Retinal pigment epithelial cell (primary cell): ENCODE measurements at regions not wholly inside any gene's neighbourhood (a gene's known extent, or its start where the extent isn't known, plus 50 kb on each side); places are given as distances from the start of the nearest gene placed in this dataset.
"Not testable (repeated sequence)": the region's sequence is repeated elsewhere in the genome, so short reads cannot be mapped to it uniquely, and the experiment has no call there.

ENCODE experiments used
- DNase-seq: peaks from one replicate; pipeline ENCODE4 v3.0.0-alpha.2; 2010; ENCODE audit warnings: low read depth
- H3K4me3 ChIP-seq: 2 replicates; pipeline ENCODE4 v1.5.1; 2011; ENCODE audit warnings: mild to moderate bottlenecking, low read length, control low read depth, moderate library complexity
- TF ChIP-seq, protein P1 (sequence below): conservative IDR thresholded peaks from 2 replicates; pipeline ENCODE4 v1.5.1; 2011; ENCODE audit warnings: low read depth, low read length, control low read depth, inconsistent platforms

DNA sequence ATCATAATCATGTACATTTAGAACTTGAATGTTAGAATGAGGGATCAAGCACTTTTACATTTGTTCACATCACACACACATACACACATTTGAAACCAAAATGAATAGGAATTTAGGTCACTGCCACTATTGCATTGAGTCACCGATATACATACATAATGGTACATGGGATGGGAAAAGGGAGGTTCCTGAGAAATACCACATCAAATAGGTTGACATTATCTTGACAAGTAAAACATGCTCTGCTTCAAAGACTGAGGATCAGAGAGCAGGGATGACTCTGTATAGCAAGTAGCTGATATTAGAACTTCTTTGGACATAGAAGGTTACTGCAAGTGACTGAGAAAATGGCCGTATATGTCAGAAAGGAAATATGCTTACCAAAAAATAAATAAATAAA lies 847.2 kb downstream of the PLOD2 start:
- TF ChIP-seq, protein P1, sequence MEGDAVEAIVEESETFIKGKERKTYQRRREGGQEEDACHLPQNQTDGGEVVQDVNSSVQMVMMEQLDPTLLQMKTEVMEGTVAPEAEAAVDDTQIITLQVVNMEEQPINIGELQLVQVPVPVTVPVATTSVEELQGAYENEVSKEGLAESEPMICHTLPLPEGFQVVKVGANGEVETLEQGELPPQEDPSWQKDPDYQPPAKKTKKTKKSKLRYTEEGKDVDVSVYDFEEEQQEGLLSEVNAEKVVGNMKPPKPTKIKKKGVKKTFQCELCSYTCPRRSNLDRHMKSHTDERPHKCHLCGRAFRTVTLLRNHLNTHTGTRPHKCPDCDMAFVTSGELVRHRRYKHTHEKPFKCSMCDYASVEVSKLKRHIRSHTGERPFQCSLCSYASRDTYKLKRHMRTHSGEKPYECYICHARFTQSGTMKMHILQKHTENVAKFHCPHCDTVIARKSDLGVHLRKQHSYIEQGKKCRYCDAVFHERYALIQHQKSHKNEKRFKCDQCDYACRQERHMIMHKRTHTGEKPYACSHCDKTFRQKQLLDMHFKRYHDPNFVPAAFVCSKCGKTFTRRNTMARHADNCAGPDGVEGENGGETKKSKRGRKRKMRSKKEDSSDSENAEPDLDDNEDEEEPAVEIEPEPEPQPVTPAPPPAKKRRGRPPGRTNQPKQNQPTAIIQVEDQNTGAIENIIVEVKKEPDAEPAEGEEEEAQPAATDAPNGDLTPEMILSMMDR: no peak
- no peak overlapping the region for H3K4me3 ChIP-seq
- DNase-seq: no peak

DNA sequence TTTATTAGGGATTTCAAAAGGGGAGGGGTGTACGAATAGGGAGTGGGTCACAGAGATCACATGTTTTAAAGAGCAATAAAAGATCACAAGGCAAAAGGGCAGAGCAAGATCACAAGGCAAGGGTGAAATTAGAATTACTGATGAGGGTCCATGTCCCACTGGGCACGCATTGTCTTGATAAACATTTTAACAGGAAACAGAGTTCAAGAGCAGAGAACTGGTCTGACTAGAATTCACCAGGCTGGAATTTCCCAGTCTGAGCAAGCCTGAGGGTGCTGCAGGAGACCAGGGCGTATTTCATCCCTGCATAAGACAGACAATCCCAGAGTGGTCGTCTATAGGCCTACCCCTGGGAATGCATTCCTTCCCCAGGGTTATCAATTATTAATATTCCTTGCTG lies 844.7 kb downstream of the PLOD2 start:
- H3K4me3 ChIP-seq, DNase-seq: not testable (repeated sequence)

DNA sequence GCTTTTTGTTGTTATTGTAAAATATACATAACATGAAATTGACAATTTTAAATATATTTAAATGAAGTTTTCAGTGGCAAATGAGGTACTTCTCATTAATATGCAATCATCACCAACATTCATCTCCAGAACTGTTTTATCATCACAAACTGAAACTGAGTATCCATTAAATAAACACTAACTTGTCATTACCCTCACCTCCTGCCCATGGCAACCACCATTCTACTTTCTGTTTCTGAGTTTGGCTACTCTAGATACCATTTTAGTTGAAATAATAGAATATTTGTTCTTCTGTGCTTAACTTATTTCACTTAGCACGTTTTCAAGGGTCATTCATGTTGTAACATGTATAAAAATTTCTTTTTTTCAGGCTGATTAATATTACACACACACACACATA lies 834.3 kb downstream of the PLOD2 start:
- TF ChIP-seq, protein P1: no peak
- no peak for DNase-seq
- no peak overlapping the region for H3K4me3 ChIP-seq

DNA sequence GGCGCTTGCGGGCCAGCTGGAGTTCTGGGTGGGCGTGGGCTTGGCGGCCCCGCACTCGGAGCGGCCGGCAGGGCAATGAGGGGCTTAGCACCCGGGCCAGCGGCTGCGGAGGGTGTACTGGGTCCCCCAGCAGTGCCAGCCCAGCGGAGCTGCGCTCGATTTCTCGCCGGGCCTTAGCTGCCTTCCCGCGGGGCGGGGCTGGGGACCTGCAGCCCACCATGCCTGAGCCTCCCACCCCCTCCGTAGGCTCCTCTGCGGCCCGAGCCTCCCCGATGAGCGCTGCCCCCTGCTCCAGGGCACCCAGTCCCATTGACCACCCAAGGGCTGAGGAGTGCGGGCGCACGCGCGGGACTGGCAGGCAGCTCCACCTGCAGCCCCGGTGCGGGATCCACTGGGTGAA lies 827.6 kb downstream of the PLOD2 start:
- not testable (repeated sequence) for H3K4me3 ChIP-seq, DNase-seq

DNA sequence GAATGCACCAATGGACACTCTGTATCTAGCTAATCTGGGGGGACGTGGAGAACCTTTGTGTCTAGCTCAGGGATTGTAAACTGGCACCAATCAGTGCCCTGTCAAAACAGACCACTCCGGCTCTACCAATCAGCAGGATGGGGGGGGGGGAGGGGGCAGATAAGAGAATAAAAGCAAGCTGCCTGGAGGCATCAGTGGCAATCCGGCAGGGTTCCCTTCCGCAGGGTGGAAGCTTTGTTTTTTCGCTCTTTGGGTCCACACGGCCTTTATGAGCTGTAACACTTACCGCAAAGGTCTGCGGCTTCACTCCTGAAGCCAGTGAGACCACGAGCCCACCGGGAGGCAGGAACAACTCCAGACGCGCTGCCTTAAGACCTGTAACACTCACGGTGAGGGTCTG lies 827.1 kb downstream of the PLOD2 start:
- no peak for DNase-seq
- TF ChIP-seq, protein P1: no peak
- no peak overlapping the region for H3K4me3 ChIP-seq

DNA sequence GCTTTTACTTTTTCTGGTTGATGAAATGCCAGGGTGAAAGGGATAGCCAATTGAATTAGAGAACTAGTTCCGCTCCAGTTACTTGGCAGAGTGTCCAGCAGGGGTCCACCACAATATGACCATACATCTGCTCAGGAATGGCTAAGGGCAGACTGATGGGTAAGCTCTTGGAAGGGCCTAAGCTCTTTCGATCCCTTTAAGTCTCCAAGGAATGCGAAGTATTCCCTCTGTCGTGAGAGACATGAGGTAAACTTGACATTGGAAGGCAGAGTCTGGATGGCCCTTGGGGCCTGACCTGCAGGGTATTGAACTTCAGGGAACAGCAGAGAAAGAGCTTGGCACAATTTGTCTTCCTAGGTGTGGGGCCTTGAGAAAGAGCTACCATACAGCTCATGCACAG lies 805.8 kb downstream of the PLOD2 start:
- peak; percentile 82 for DNase-seq
- TF ChIP-seq, protein P1: peak; percentile 38
- H3K4me3 ChIP-seq: no peak overlapping the region

DNA sequence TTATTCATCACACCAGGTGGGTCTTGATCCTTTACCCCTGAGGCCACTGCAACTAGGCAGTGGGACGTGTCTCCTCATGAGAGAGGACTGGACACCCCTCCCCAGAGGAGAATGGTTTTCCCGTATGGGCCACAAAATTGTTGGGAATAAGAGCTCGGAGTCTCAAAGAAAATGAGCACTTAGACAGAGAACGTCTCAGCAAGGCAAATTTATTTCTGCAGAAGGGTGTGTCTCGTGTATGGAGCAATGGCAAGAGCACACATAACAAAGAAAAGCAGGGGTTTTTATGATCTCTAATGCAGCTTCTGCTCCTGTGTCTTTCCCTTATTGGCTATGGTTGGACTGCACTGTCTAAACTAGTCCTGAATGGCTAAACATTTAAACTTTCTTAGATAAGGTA lies 803.5 kb downstream of the PLOD2 start:
- no peak overlapping the region for H3K4me3 ChIP-seq
- TF ChIP-seq, protein P1: no peak
- DNase-seq: no peak

DNA sequence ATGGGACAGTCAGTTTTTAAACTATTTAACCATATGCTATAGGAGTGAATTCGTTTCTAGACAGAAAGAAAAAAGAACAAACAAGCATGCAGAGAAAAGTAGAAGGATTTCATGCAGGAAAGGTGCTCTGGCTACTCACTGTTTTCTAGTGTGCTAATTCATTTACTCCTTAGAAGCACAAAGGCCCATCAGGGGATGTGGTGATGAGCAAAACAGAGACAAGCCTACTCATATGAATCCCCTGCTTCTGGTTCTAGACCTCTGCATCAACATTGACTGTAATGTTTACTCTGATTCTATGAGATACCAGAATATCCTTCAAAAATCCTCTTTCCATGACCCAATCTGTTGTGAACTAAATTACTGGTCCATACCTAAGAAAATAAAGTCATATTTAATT lies 801.9 kb downstream of the PLOD2 start:
- H3K4me3 ChIP-seq: no peak overlapping the region
- TF ChIP-seq, protein P1: no peak
- DNase-seq: no peak
